Keratinocyte (primary cell): ENCODE measurements at regions not wholly inside any gene's neighbourhood (a gene's known extent, or its start where the extent isn't known, plus 50 kb on each side); places are given as distances from the start of the nearest gene placed in this dataset.
"Not testable (repeated sequence)": the region's sequence is repeated elsewhere in the genome, so short reads cannot be mapped to it uniquely, and the experiment has no call there.

Experiments used
- EZH2 ChIP-seq: IDR thresholded peaks from one replicate; pipeline ENCODE4 v1.6.1; 2012; ENCODE audit warnings: inconsistent platforms, mild to moderate bottlenecking, low read length, moderate library complexity
- TF ChIP-seq, protein P1 (sequence below), 3 experiments: IDR thresholded peaks in 1 of 3; conservative IDR thresholded peaks in 1 of 3; optimal IDR thresholded peaks in 1 of 3; 2 replicates in 2 of 3; 3 replicates in 1 of 3; pipeline versions ENCODE3 to v1.5.1; 2011; ENCODE audit warnings: low read length in 3 of 3, mild to moderate bottlenecking in 3 of 3, moderate library complexity in 2 of 3, control low read depth in 1 of 3, inconsistent platforms in 1 of 3; ENCODE audit not compliant: insufficient read depth in 2 of 3; ENCODE audit errors: extremely low read depth in 1 of 3

DNA sequence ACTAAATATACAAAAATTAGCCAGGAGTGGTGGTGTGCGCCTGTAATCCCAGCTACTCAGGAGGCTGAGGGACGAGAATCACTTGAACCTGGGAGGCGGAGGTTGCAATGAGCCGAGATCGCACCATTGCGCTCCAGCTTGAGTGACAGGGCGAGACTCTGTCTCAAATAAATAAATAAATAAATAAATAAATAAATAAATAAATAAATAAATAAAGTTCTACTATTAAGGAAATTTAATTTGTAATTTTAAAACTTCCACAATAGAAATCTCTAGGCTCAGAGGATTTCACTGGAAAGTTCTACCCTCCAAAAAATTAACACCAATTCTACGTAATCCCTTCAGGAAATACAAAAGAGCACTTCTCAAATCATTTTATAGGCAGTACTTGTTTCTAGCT, 187.9 kb upstream of the NR5A2 start:
- TF ChIP-seq, protein P1, sequence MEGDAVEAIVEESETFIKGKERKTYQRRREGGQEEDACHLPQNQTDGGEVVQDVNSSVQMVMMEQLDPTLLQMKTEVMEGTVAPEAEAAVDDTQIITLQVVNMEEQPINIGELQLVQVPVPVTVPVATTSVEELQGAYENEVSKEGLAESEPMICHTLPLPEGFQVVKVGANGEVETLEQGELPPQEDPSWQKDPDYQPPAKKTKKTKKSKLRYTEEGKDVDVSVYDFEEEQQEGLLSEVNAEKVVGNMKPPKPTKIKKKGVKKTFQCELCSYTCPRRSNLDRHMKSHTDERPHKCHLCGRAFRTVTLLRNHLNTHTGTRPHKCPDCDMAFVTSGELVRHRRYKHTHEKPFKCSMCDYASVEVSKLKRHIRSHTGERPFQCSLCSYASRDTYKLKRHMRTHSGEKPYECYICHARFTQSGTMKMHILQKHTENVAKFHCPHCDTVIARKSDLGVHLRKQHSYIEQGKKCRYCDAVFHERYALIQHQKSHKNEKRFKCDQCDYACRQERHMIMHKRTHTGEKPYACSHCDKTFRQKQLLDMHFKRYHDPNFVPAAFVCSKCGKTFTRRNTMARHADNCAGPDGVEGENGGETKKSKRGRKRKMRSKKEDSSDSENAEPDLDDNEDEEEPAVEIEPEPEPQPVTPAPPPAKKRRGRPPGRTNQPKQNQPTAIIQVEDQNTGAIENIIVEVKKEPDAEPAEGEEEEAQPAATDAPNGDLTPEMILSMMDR (optimal IDR thresholded peaks at IDR 0.05 in 1 of 3, IDR thresholded peaks at IDR 0.05 in 1 of 3, conservative IDR thresholded peaks at IDR 0.05 in 1 of 3; ENCODE audit: extremely low read depth in 1 of 3, insufficient read depth in 2 of 3, low read length in 3 of 3), result not testable (repeated sequence)
- not testable (repeated sequence) for TF ChIP-seq EZH2
